Colon (tissue), 2 donors: ENCODE measurements at regions not wholly inside any gene's neighbourhood (a gene's known extent, or its start where the extent isn't known, plus 50 kb on each side); places are given as distances from the start of the nearest gene placed in this dataset.

Experiments used
- FAIRE-seq: peaks from 2 replicates; lab custom pipeline; 2012; peaks lifted over from hg19 to GRCh38; lab: Jason Lieb, UNC
- donor health status: control.
- donor health status: control.

- no peak for FAIRE-seq
Observed at GRCh38 chr10:29028486-29028885, 260.4 kb upstream of the LYZL1 start.

DNA sequence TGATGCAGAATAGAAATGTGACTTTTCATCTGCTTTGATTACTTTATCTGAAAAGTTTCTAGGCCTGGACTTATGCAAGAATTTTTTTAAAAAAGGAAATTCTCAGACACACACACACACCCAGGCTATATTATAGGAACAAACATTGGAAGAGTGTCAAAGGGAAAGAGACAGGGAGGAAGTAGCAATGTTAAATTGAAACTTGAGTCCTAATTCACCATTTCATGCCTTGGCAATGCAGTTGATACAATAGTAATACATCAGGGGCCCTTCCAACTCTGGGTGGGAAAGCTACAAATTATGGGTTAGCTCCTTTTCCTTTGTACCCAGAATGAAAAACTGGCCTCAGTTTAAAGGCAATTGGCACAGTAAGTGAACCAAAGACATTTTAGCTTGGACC is 258.0 kb upstream of the LYZL1 start:
- FAIRE-seq, result no peak

DNA sequence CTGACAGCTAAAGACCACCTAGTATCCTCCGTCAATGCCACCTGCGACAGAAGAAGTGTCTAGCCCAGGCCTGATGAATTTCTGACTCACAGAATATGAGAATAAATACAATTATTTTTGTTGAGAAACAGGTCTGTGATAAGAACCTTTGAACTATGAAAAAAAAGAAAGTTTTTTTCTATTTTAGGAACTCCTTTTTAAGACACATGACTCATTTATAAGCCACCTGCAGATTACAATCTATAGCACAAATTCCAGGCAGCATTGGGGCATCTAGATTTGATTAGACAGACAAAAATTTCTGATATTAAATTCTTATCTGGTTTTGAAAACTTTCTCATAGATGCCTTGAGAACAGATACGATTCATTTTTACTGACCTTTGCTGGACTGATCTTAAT is 256.7 kb upstream of the LYZL1 start:
- FAIRE-seq, result no peak

DNA sequence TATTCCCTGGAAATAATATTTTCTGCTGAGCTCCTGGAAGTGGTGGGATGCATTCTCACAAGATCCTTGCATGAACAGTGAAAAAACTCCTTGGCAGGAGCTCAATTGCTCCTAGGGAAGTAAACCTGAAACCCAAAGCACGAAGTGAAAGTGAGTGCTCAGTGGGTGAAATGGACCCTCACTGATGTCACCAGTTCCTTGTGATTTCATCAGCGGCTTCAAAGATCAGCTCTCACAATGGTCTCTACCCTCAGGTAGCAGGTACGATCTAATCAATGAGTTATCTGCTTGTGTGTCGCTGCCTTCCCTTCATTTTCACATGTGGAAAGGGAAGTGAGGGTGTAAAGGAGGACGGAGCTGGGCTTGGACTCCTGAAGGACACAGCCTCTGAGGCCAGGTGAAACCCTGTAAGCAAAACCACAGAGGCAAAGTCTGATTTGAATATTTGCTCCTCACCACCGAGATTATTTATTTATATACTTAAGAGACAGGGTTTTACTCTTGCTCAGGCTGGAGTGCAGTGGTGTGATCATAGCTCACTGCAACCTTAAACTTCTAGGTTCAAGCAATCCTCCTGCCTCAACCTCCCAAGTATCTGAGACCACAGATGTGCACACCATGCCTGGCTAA is 255.4 kb upstream of the LYZL1 start:
- FAIRE-seq, result no peak

DNA sequence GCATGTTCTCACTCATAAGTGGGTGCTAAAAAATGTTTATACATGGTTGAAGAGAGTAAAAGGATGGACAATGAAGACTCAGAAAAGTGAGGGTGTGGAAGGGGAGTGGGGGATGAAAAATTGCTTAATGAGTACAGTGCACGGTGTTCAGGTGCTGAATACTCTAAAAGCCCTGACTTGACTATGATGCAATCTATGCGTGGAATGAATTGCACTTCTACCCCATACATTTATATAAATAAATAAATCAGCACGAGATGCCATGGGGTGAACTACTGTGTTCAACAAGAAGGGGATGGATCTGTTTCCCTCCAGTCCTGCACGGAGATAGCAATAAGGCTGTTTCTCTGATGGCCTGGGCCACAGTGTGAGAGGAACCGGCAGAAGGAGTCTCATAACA is 254.3 kb upstream of the LYZL1 start:
- no peak for FAIRE-seq

DNA sequence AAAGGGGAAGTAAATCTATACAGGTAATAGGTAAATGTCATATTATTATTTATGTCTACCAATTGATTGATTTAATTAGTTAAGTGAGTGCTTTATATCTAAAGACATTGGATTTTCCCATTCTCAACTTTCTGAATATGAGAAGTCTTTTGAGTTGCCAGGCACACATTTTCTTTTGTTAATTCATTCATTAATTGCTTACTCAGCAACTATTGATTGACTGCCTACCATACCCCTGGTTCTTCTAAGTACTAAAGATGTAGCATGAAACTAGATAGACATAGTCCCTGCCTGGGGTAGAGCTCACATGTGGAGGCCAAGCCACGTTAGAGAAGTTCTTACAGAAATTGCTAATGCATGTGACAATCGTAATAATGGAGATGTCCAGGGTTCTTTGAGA is 253.1 kb upstream of the LYZL1 start:
- FAIRE-seq, result no peak

GRCh38 chr10:29037348-29038113 is 251.3 kb upstream of the LYZL1 start:
- no peak for FAIRE-seq

DNA sequence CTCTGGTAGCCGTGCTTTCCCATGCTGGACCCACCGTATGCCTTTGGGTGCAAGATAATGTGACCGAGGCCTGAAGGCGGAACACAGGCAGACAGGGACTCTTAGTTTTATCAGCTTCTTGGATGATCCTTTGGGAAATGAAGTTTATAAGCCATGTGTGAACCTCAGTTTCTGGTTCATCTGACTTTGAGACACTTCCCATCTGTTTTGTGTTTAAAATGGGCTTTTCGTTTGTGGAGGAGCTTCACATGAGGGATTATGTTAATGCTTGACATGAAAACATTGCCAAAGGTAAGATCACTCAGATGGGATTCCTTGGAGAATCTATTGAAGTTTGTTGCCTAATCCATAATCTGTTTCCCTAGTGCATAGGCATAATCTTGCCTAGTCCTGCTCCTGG is 249.8 kb upstream of the LYZL1 start:
- no peak for FAIRE-seq

GRCh38 chr10:29039677-29040189 is 249.1 kb upstream of the LYZL1 start:
- no peak for FAIRE-seq

DNA sequence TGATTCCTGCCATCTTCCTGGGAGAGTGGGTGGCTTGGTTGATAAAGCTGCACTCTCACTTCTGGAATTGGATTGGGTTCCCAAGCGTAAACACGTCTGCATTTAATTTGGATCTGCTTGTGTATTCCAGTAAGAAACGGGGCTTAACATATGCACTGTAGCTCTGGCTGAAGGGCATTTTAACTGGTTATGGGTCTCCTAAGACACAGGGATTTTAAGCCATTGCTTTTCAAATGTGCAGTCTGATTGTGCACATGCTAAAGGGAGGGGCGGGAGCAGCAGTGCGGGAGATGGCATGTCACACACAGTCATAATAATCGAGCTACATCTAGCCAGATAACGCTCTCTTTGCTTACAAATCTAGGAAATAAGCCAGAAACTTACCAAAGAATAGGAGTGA is 247.3 kb upstream of the LYZL1 start:
- FAIRE-seq, result no peak

- no peak for FAIRE-seq
Observed at GRCh38 chr10:29048506-29048905, 240.4 kb upstream of the LYZL1 start.

DNA sequence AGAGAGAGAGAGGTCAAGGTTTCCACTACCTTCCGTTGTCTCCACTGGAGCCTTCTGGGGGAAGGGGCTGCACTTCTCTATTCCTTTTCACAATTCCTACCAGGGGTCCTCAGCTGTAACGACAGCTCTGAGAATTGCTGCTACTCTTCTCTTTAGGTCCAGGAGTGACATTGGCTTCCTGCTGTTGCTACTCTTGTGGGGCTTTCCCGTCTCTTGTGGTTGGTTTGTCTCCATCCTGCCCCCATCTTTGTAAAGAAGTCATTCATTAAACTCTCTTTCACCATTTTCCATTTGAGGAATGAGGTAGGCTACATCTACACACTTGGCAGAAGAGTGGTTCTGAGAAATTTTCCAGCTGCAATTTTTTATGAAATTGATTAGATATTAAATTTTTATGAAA is 238.8 kb upstream of the LYZL1 start:
- no peak for FAIRE-seq

- FAIRE-seq, result no peak
Observed at GRCh38 chr10:29055101-29055500, 233.8 kb upstream of the LYZL1 start.

- no peak for FAIRE-seq
Observed at GRCh38 chr10:29056729-29057128, 232.1 kb upstream of the LYZL1 start.

DNA sequence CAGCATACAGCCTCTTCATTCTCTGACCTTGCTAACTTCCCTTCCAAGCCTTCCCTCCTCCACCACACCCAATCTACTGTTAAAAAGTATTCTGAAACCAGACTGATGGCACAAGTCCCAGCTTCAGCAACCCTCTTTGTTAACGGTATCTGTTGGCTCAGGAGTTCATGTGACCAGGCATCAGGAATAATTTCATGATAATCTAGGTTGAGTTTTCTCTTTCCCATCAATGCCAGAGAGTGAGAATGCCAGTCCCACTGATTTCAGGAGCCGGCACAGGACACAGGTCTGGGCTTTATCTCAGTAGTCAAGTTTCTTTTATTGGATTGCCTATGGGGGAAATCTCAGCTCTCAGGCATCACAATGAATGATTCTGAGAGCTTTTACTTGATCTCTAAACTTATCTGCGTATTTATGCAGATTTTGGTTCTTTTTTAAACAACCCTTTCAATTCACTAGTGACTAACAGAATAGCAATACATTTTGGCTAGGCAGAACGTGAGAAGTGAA is 231.0 kb upstream of the LYZL1 start:
- no peak for FAIRE-seq

DNA sequence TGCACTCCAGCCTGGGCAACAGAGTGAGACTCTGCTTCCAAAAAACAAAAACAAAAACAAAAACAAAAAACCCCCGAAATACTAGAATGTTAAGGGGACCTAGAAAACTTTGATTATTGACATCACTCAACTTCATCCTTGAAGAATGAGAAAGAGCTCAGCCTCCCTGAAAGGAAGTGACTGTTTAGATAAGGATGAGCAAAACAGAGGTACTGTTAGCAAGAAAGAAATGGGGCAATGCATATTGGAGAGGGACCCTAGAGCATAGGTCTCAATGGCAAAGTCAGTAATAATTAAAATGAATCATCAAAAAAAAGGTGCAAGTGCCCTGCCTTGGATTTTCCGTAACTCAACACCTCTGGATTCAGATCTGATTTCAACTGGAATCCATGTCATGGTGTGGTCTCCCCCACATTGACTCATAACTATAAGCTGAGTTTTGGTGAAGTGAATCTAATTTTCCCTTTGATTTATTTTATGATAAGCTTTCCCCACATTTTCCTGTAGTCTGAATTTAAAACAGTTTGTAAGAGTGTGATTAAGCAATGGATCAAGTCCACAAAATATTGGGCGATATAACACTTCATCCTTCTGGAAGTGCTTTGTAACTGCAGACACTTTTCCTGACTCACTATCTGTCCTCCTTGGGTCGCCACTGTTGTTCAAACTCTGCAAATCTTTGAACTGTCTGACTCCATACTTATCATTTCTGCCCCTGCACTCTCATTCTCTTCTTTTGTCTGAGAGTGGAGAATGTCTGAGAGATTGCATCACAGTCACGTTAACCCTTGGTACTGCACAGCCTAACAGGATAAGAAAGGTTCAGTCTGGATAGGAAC is 224.8 kb upstream of the LYZL1 start:
- no peak for FAIRE-seq

DNA sequence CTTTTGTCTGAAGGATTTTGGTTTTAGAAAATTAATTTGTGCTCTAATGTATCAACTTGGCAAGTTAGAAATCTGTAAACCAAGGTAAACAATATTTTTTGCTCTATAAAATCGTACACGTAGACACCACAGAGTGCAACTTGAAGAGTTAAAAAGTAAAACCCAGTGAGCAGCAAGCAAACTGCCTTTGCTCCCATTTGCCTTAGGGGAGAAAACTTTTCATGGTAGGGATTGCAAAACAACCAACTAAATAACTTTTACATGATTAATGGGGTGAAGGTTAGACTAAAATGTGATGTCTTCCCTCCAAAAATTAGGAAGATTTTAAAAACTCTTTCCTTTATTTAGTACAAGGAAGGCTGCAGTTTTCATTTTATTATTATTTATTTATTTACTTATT is 224.2 kb upstream of the LYZL1 start:
- FAIRE-seq, result no peak

GRCh38 chr10:29067161-29067560 is 221.7 kb upstream of the LYZL1 start:
- no peak for FAIRE-seq

DNA sequence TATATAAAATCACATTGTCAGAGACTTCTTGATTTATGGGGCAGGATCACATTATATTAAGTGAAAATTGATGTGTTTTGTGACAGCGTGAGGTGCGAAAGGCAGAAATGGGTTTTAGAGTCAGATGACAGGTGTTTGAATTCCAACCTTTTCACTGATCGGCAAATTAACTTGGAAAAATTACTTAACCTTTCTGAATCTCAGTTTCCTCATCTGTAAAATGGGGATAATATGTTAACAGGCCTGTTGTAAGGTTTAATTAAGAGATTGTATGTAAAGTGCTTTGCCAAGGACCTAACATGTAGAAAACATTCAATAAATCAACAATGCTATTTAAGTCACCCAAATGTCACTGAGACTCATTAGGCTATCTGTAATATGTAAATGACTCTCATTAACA is 221.2 kb upstream of the LYZL1 start:
- FAIRE-seq, result no peak

GRCh38 chr10:29068302-29068701 is 220.6 kb upstream of the LYZL1 start:
- no peak for FAIRE-seq

- FAIRE-seq, result no peak
Observed at GRCh38 chr10:29068966-29069365, 219.9 kb upstream of the LYZL1 start.

GRCh38 chr10:29069941-29070340 is 218.9 kb upstream of the LYZL1 start:
- FAIRE-seq, result no peak

- FAIRE-seq, result no peak
Observed at GRCh38 chr10:29078919-29079318, 210.0 kb upstream of the LYZL1 start.
